Astrocyte (in vitro differentiated cells and primary cell): ENCODE measurements at regions not wholly inside any gene's neighbourhood (a gene's known extent, or its start where the extent isn't known, plus 50 kb on each side); places are given as distances from the start of the nearest gene placed in this dataset.

Experiments used
- DNase-seq: peaks from one replicate; pipeline ENCODE4 v3.0.0-alpha.2; 2010; ENCODE audit warnings: low read depth
- FAIRE-seq: peaks from 2 replicates; lab custom pipeline; 2011; peaks lifted over from hg19 to GRCh38; lab: Jason Lieb, UNC
- H2AFZ ChIP-seq: 2 replicates; pipeline ENCODE4 v1.6.0; 2012; ENCODE audit warnings: low read depth, low read length, inconsistent platforms
- H3K27ac ChIP-seq: 2 replicates; pipeline ENCODE4 v1.5.1; 2011; ENCODE audit warnings: low read depth, low read length, inconsistent platforms
- H3K27me3 ChIP-seq: 2 replicates; pipeline ENCODE4 v1.6.0; 2011; ENCODE audit warnings: low read length, inconsistent platforms; ENCODE audit not compliant: insufficient read depth
- H3K36me3 ChIP-seq: 2 replicates; pipeline ENCODE4 v1.5.1; 2011; ENCODE audit warnings: low read length, inconsistent platforms; ENCODE audit not compliant: insufficient read depth
- H3K4me1 ChIP-seq: 2 replicates; pipeline ENCODE4 v1.5.1; 2011; ENCODE audit warnings: low read length, inconsistent platforms; ENCODE audit not compliant: insufficient read depth
- H3K4me2 ChIP-seq: 2 replicates; pipeline ENCODE4 v1.6.0; 2012; ENCODE audit warnings: low read length, inconsistent platforms
- H3K4me3 ChIP-seq: 2 replicates; pipeline ENCODE4 v1.5.1; 2011; ENCODE audit warnings: low read depth, mild to moderate bottlenecking, low read length, inconsistent platforms; ENCODE audit not compliant: insufficient read depth
- H3K79me2 ChIP-seq: 2 replicates; pipeline ENCODE4 v1.6.0; 2012; ENCODE audit warnings: mild to moderate bottlenecking, low read length, inconsistent platforms; ENCODE audit not compliant: insufficient read depth
- H3K9ac ChIP-seq: 2 replicates; pipeline ENCODE4 v1.6.0; 2012; ENCODE audit warnings: mild to moderate bottlenecking, low read length, inconsistent platforms
- H3K9me3 ChIP-seq: 2 replicates; pipeline ENCODE4 v1.5.1; 2012; ENCODE audit warnings: low read depth, mild to moderate bottlenecking, low read length, inconsistent platforms; ENCODE audit not compliant: insufficient read depth
- H4K20me1 ChIP-seq: 2 replicates; pipeline ENCODE4 v1.6.0; 2012; ENCODE audit warnings: low read length, inconsistent platforms; ENCODE audit not compliant: insufficient read depth
- H3K27ac Mint-ChIP-seq: one replicate; pipeline ENCODE4 v1.8.0; 2021; ENCODE audit warnings: mild to moderate bottlenecking, mixed read lengths; ENCODE audit not compliant: unreplicated experiment
- H3K27me3 Mint-ChIP-seq: one replicate; pipeline ENCODE4 v1.8.0; 2021; ENCODE audit warnings: low read depth, mixed read lengths; ENCODE audit not compliant: unreplicated experiment
- H3K36me3 Mint-ChIP-seq: one replicate; pipeline ENCODE4 v1.8.0; 2021; ENCODE audit warnings: low read depth, mixed read lengths; ENCODE audit not compliant: unreplicated experiment
- H3K4me1 Mint-ChIP-seq: one replicate; pipeline ENCODE4 v1.8.0; 2021; ENCODE audit warnings: low read depth, mixed read lengths; ENCODE audit not compliant: unreplicated experiment
- H3K4me3 Mint-ChIP-seq: one replicate; pipeline ENCODE4 v1.8.0; 2021; ENCODE audit warnings: mild to moderate bottlenecking, moderate library complexity, mixed read lengths; ENCODE audit not compliant: unreplicated experiment
- H3K9me3 Mint-ChIP-seq: one replicate; pipeline ENCODE4 v1.8.0; 2021; ENCODE audit warnings: mild to moderate bottlenecking, mixed read lengths; ENCODE audit not compliant: unreplicated experiment
- EZH2 ChIP-seq: IDR thresholded peaks from 2 replicates; pipeline ENCODE4 v1.6.1; 2012; ENCODE audit warnings: mild to moderate bottlenecking, low read length, inconsistent platforms; ENCODE audit not compliant: insufficient read depth
- TF ChIP-seq, protein P1 (sequence below): IDR thresholded peaks from 2 replicates; pipeline ENCODE4 v1.5.1; 2011; ENCODE audit warnings: low read depth, mild to moderate bottlenecking, inconsistent platforms, low read length, moderate library complexity; ENCODE audit not compliant: insufficient read depth

DNA sequence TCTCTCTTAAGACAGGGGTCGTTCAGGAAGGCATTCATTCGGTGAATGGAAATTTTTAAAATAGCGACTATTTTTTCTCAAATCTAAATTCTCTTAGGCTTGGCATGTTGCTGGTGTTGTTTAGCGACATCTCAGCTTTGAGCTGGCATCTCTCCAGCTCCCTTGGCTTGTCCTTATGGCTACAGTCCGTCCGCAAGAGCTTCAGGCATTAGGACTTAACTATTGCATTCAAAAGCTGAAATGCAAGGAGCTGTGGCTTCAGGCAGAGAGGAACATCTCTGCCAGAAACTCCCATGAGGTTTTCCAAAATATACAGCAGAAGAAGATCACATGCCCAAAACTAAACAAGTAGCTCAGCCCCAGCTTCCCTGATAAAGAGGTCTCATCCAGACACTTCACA, 578.5 kb downstream of the EFNB2 start:
- FAIRE-seq: no peak

GRCh38 chr13:105952973-105953290, 582.5 kb downstream of the EFNB2 start:
- FAIRE-seq: no peak
- Histone ChIP-seq H3K4me2 (no peak overlapping the region), H3K27me3 (no peaks in the 10 kb centered on the region), H3K4me1 (no peaks in the 10 kb centered on the region), H3K9ac (no peak overlapping the region), H3K4me3 (no peak overlapping the region), H2AFZ (no peak overlapping the region), H3K27ac (no peak overlapping the region), H4K20me1 (no peaks in the 10 kb centered on the region), H3K9me3 (no peaks in the 10 kb centered on the region), H3K79me2 (no peaks in the 10 kb centered on the region), H3K36me3 (no peaks in the 10 kb centered on the region)
- Mint-ChIP-seq H3K27me3 (peaks cover 3% of the 10 kb centered on the region), H3K4me1 (peaks cover 8% of the 10 kb centered on the region), H3K9me3 (no peaks in the 10 kb centered on the region), H3K4me3 (no peak overlapping the region), H3K27ac (no peak overlapping the region), H3K36me3 (no peaks in the 10 kb centered on the region)
- TF ChIP-seq EZH2: no peak
- TF ChIP-seq, protein P1, sequence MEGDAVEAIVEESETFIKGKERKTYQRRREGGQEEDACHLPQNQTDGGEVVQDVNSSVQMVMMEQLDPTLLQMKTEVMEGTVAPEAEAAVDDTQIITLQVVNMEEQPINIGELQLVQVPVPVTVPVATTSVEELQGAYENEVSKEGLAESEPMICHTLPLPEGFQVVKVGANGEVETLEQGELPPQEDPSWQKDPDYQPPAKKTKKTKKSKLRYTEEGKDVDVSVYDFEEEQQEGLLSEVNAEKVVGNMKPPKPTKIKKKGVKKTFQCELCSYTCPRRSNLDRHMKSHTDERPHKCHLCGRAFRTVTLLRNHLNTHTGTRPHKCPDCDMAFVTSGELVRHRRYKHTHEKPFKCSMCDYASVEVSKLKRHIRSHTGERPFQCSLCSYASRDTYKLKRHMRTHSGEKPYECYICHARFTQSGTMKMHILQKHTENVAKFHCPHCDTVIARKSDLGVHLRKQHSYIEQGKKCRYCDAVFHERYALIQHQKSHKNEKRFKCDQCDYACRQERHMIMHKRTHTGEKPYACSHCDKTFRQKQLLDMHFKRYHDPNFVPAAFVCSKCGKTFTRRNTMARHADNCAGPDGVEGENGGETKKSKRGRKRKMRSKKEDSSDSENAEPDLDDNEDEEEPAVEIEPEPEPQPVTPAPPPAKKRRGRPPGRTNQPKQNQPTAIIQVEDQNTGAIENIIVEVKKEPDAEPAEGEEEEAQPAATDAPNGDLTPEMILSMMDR: no peak
- no peak for DNase-seq

More for the DNA sequence above, 578.5 kb downstream of the EFNB2 start:
- Mint-ChIP-seq H3K27me3 (peaks cover 3% of the 10 kb centered on the region), H3K9me3 (no peaks in the 10 kb centered on the region), H3K27ac (no peak overlapping the region), H3K36me3 (no peaks in the 10 kb centered on the region), H3K4me3 (no peak overlapping the region), H3K4me1 (no peaks in the 10 kb centered on the region)
- DNase-seq: no peak
- H3K9ac ChIP-seq: no peak overlapping the region
- H3K27me3 ChIP-seq: no peaks in the 10 kb centered on the region
- H3K36me3 ChIP-seq: no peaks in the 10 kb centered on the region
- no peaks in the 10 kb centered on the region for H3K4me1 ChIP-seq
- H3K4me2 ChIP-seq: no peak overlapping the region
- no peak overlapping the region for H3K4me3 ChIP-seq
- H3K27ac ChIP-seq: no peak overlapping the region
- H3K79me2 ChIP-seq: no peaks in the 10 kb centered on the region
- no peaks in the 10 kb centered on the region for H4K20me1 ChIP-seq
- H2AFZ ChIP-seq: no peak overlapping the region
- no peaks in the 10 kb centered on the region for H3K9me3 ChIP-seq
- TF ChIP-seq EZH2: no peak
- TF ChIP-seq, protein P1: no peak

GRCh38 chr13:105952233-105952972, 583.1 kb downstream of the EFNB2 start:
- H3K4me3 Mint-ChIP-seq: no peak overlapping the region
- peaks cover 2% of the 10 kb centered on the region for H3K27me3 Mint-ChIP-seq
- Histone ChIP-seq H3K9me3 (no peaks in the 10 kb centered on the region), H4K20me1 (no peaks in the 10 kb centered on the region), H3K36me3 (no peaks in the 10 kb centered on the region), H3K9ac (no peak overlapping the region), H3K27me3 (no peaks in the 10 kb centered on the region), H3K4me3 (no peak overlapping the region), H2AFZ (no peak overlapping the region), H3K27ac (no peak overlapping the region), H3K79me2 (no peaks in the 10 kb centered on the region), H3K4me1 (no peaks in the 10 kb centered on the region), H3K4me2 (no peak overlapping the region)
- TF ChIP-seq, protein P1: no peak
- TF ChIP-seq EZH2: no peak
- FAIRE-seq: no peak
- H3K27ac Mint-ChIP-seq: no peak overlapping the region
- DNase-seq: no peak
- no peaks in the 10 kb centered on the region for H3K36me3 Mint-ChIP-seq
- H3K9me3 Mint-ChIP-seq: no peaks in the 10 kb centered on the region
- peaks cover 8% of the 10 kb centered on the region for H3K4me1 Mint-ChIP-seq
